Activated T-helper 17 cell treated with anti-CD3 and anti-CD28 coated beads, Interleukin-2, amount 50 U/mL, for 72 hours (primary cell): ENCODE measurements at regions not wholly inside any gene's neighbourhood (a gene's known extent, or its start where the extent isn't known, plus 50 kb on each side); places are given as distances from the start of the nearest gene placed in this dataset.

Source experiments
- ATAC-seq: fragments of 150-1000 bp; cut with Tn5 transposase; replicated peaks from 2 replicates; pipeline ENCODE4 v1.10.0; 2021; ENCODE audit warnings: mild to moderate bottlenecking, moderate library complexity
- H3K27ac Mint-ChIP-seq: one replicate; pipeline ENCODE4 v1.8.0; 2022; ENCODE audit warnings: mixed read lengths
- H3K27me3 Mint-ChIP-seq: one replicate; pipeline ENCODE4 v1.8.0; 2022; ENCODE audit warnings: mixed read lengths
- H3K36me3 Mint-ChIP-seq: one replicate; pipeline ENCODE4 v1.8.0; 2022; ENCODE audit warnings: low read depth, mild to moderate bottlenecking, mixed read lengths
- H3K4me1 Mint-ChIP-seq: one replicate; pipeline ENCODE4 v1.8.0; 2022; ENCODE audit warnings: mixed read lengths
- H3K4me3 Mint-ChIP-seq: one replicate; pipeline ENCODE4 v1.8.0; 2022; ENCODE audit warnings: mild to moderate bottlenecking, mixed read lengths
- H3K9me3 Mint-ChIP-seq: one replicate; pipeline ENCODE4 v1.8.0; 2022; ENCODE audit warnings: mixed read lengths

GRCh38 chr10:6894405-6894804 is 314.3 kb upstream of the PRKCQ start:
- no peaks in the 10 kb centered on the region for H3K36me3 Mint-ChIP-seq
- peaks cover 11% of the 10 kb centered on the region for H3K27me3 Mint-ChIP-seq
- H3K4me1 Mint-ChIP-seq = no peaks in the 10 kb centered on the region
- no peaks in the 10 kb centered on the region for H3K9me3 Mint-ChIP-seq
- H3K27ac Mint-ChIP-seq = no peak overlapping the region
- H3K4me3 Mint-ChIP-seq = no peak overlapping the region
- ATAC-seq = no peak

GRCh38 chr10:6892864-6893263 is 312.8 kb upstream of the PRKCQ start:
- no peak overlapping the region for H3K4me3 Mint-ChIP-seq
- no peaks in the 10 kb centered on the region for H3K36me3 Mint-ChIP-seq
- no peaks in the 10 kb centered on the region for H3K4me1 Mint-ChIP-seq
- no peak for ATAC-seq
- H3K9me3 Mint-ChIP-seq = no peaks in the 10 kb centered on the region
- H3K27ac Mint-ChIP-seq = no peak overlapping the region
- peaks cover 11% of the 10 kb centered on the region for H3K27me3 Mint-ChIP-seq

GRCh38 chr10:6891924-6892323 is 311.8 kb upstream of the PRKCQ start:
- no peak for ATAC-seq
- Mint-ChIP-seq H3K36me3 (no peaks in the 10 kb centered on the region), H3K4me3 (no peak overlapping the region), H3K9me3 (no peaks in the 10 kb centered on the region), H3K4me1 (no peaks in the 10 kb centered on the region), H3K27me3 (peaks cover 11% of the 10 kb centered on the region), H3K27ac (no peak overlapping the region)

GRCh38 chr10:6889718-6890117 is 309.6 kb upstream of the PRKCQ start:
- Mint-ChIP-seq H3K36me3 (no peaks in the 10 kb centered on the region), H3K4me3 (no peak overlapping the region), H3K4me1 (no peaks in the 10 kb centered on the region), H3K27me3 (peaks cover 6% of the 10 kb centered on the region), H3K9me3 (no peaks in the 10 kb centered on the region), H3K27ac (no peak overlapping the region)
- ATAC-seq = no peak

GRCh38 chr10:6888434-6888833 is 308.4 kb upstream of the PRKCQ start:
- no peaks in the 10 kb centered on the region for H3K9me3 Mint-ChIP-seq
- H3K4me1 Mint-ChIP-seq = no peaks in the 10 kb centered on the region
- no peak overlapping the region for H3K27ac Mint-ChIP-seq
- no peak for ATAC-seq
- H3K27me3 Mint-ChIP-seq = peaks cover 6% of the 10 kb centered on the region
- no peaks in the 10 kb centered on the region for H3K36me3 Mint-ChIP-seq
- H3K4me3 Mint-ChIP-seq = no peak overlapping the region

GRCh38 chr10:6885284-6885683 is 305.2 kb upstream of the PRKCQ start:
- no peaks in the 10 kb centered on the region for H3K9me3 Mint-ChIP-seq
- no peak overlapping the region for H3K4me3 Mint-ChIP-seq
- H3K27ac Mint-ChIP-seq = no peak overlapping the region
- H3K27me3 Mint-ChIP-seq = peaks cover 3% of the 10 kb centered on the region
- no peak for ATAC-seq
- H3K36me3 Mint-ChIP-seq = no peaks in the 10 kb centered on the region
- H3K4me1 Mint-ChIP-seq = no peaks in the 10 kb centered on the region

GRCh38 chr10:6881987-6882386 is 301.9 kb upstream of the PRKCQ start:
- Mint-ChIP-seq H3K27me3 (peaks cover 15% of the 10 kb centered on the region), H3K4me1 (no peaks in the 10 kb centered on the region), H3K9me3 (no peaks in the 10 kb centered on the region), H3K4me3 (no peak overlapping the region), H3K27ac (no peak overlapping the region), H3K36me3 (no peaks in the 10 kb centered on the region)
- ATAC-seq = no peak

- H3K27me3 Mint-ChIP-seq = peaks cover 27% of the 10 kb centered on the region
- H3K9me3 Mint-ChIP-seq = no peaks in the 10 kb centered on the region
- no peaks in the 10 kb centered on the region for H3K4me1 Mint-ChIP-seq
- no peak overlapping the region for H3K4me3 Mint-ChIP-seq
- no peak for ATAC-seq
- no peak overlapping the region for H3K27ac Mint-ChIP-seq
- H3K36me3 Mint-ChIP-seq = no peaks in the 10 kb centered on the region
Measured at GRCh38 chr10:6877722-6878392, 297.8 kb upstream of the PRKCQ start.

- H3K27ac Mint-ChIP-seq = no peak overlapping the region
- H3K36me3 Mint-ChIP-seq = no peaks in the 10 kb centered on the region
- no peaks in the 10 kb centered on the region for H3K9me3 Mint-ChIP-seq
- no peaks in the 10 kb centered on the region for H3K4me1 Mint-ChIP-seq
- H3K27me3 Mint-ChIP-seq = peaks cover 27% of the 10 kb centered on the region
- no peak overlapping the region for H3K4me3 Mint-ChIP-seq
- no peak for ATAC-seq
Measured at GRCh38 chr10:6877336-6877721, 297.3 kb upstream of the PRKCQ start.

- Mint-ChIP-seq H3K4me1 (no peaks in the 10 kb centered on the region), H3K9me3 (no peaks in the 10 kb centered on the region), H3K4me3 (no peak overlapping the region), H3K27ac (no peak overlapping the region), H3K36me3 (no peaks in the 10 kb centered on the region), H3K27me3 (peaks cover 35% of the 10 kb centered on the region)
- no peak for ATAC-seq
Measured at GRCh38 chr10:6875269-6875865, 295.3 kb upstream of the PRKCQ start.

- no peak overlapping the region for H3K27ac Mint-ChIP-seq
- peaks cover 26% of the 10 kb centered on the region for H3K27me3 Mint-ChIP-seq
- H3K4me1 Mint-ChIP-seq = no peaks in the 10 kb centered on the region
- no peak overlapping the region for H3K4me3 Mint-ChIP-seq
- ATAC-seq = no peak
- no peaks in the 10 kb centered on the region for H3K36me3 Mint-ChIP-seq
- no peaks in the 10 kb centered on the region for H3K9me3 Mint-ChIP-seq
Measured at GRCh38 chr10:6871128-6871527, 291.1 kb upstream of the PRKCQ start.

GRCh38 chr10:6868036-6868725 is 288.1 kb upstream of the PRKCQ start:
- H3K27ac Mint-ChIP-seq = no peak overlapping the region
- peaks cover 31% of the 10 kb centered on the region for H3K27me3 Mint-ChIP-seq
- no peaks in the 10 kb centered on the region for H3K9me3 Mint-ChIP-seq
- H3K36me3 Mint-ChIP-seq = no peaks in the 10 kb centered on the region
- H3K4me1 Mint-ChIP-seq = no peaks in the 10 kb centered on the region
- ATAC-seq = no peak
- H3K4me3 Mint-ChIP-seq = no peak overlapping the region

GRCh38 chr10:6866757-6867156 is 286.7 kb upstream of the PRKCQ start:
- no peak for ATAC-seq
- peaks cover 34% of the 10 kb centered on the region for H3K27me3 Mint-ChIP-seq
- no peaks in the 10 kb centered on the region for H3K4me1 Mint-ChIP-seq
- no peak overlapping the region for H3K27ac Mint-ChIP-seq
- H3K9me3 Mint-ChIP-seq = no peaks in the 10 kb centered on the region
- H3K4me3 Mint-ChIP-seq = no peak overlapping the region
- no peaks in the 10 kb centered on the region for H3K36me3 Mint-ChIP-seq

GRCh38 chr10:6864142-6864541 is 284.1 kb upstream of the PRKCQ start:
- H3K4me1 Mint-ChIP-seq = no peaks in the 10 kb centered on the region
- H3K27ac Mint-ChIP-seq = no peak overlapping the region
- ATAC-seq = no peak
- peaks cover 27% of the 10 kb centered on the region for H3K27me3 Mint-ChIP-seq
- H3K4me3 Mint-ChIP-seq = no peak overlapping the region
- no peaks in the 10 kb centered on the region for H3K9me3 Mint-ChIP-seq
- H3K36me3 Mint-ChIP-seq = no peaks in the 10 kb centered on the region

GRCh38 chr10:6863381-6863780 is 283.3 kb upstream of the PRKCQ start:
- Mint-ChIP-seq H3K27me3 (peaks cover 28% of the 10 kb centered on the region), H3K9me3 (no peaks in the 10 kb centered on the region), H3K4me1 (no peaks in the 10 kb centered on the region), H3K27ac (no peak overlapping the region), H3K4me3 (no peak overlapping the region), H3K36me3 (no peaks in the 10 kb centered on the region)
- no peak for ATAC-seq
